ENCODE measurements at regions not wholly inside any gene's neighbourhood (a gene's known extent, or its start where the extent isn't known, plus 50 kb on each side); places are given as distances from the start of the nearest gene placed in this dataset.

- no peaks in the 10 kb centered on the region for H3K9me3 ChIP-seq
- no peaks in the 10 kb centered on the region for H3K36me3 ChIP-seq
- no peaks in the 10 kb centered on the region for H3K27me3 ChIP-seq
- H3K4me3 ChIP-seq (ENCODE audit: low read depth, low read length), result no peak overlapping the region
- H3K4me1 ChIP-seq, result no peaks in the 10 kb centered on the region
- no peak for DNase-seq
- no peak for TF ChIP-seq CTCF (IDR thresholded peaks at IDR 0.05; ENCODE audit: low read depth, low read length)
Observed at GRCh38 chr15:77795446-77795845, 162.7 kb upstream of the LINGO1 start.

- Histone ChIP-seq H3K36me3 (no peaks in the 10 kb centered on the region), H3K4me1 (no peaks in the 10 kb centered on the region), H3K9me3 (no peaks in the 10 kb centered on the region), H3K4me3 (ENCODE audit: low read depth, low read length) (no peak overlapping the region), H3K27me3 (no peaks in the 10 kb centered on the region)
- no peak for DNase-seq
- no peak for TF ChIP-seq CTCF (IDR thresholded peaks at IDR 0.05; ENCODE audit: low read depth, low read length)
Observed at GRCh38 chr15:77791941-77792340, 159.2 kb upstream of the LINGO1 start.

- Histone ChIP-seq H3K27me3 (no peaks in the 10 kb centered on the region), H3K9me3 (no peaks in the 10 kb centered on the region), H3K4me3 (ENCODE audit: low read depth, low read length) (no peak overlapping the region), H3K4me1 (no peaks in the 10 kb centered on the region), H3K36me3 (no peaks in the 10 kb centered on the region)
- TF ChIP-seq CTCF (IDR thresholded peaks at IDR 0.05; ENCODE audit: low read depth, low read length), result no peak
- no peak for DNase-seq
Observed at GRCh38 chr15:77790481-77790880, 157.8 kb upstream of the LINGO1 start.

DNA sequence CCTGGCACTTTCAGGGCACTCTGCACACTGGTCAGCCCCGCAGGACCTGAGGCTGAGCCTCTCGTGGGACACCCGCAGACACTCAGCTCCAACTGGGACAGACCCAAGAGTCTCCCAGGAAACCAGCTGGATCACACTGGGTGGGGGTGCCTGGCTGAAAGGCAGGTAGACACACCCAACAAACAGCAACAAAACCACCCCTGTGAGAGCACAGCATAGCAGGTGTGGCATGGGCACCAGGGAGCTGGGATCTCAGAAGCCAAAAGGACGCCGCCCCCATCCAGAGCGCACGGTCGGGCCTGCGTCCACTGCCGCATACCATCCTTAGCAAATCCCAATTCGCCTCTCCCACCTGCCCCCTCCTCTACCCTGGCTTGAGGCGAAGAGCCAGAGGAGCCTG, 154.2 kb upstream of the LINGO1 start:
- Histone ChIP-seq H3K4me3 (ENCODE audit: low read depth, low read length) (no peak overlapping the region), H3K36me3 (no peaks in the 10 kb centered on the region), H3K4me1 (no peaks in the 10 kb centered on the region), H3K27me3 (no peaks in the 10 kb centered on the region), H3K9me3 (no peaks in the 10 kb centered on the region)
- TF ChIP-seq CTCF (IDR thresholded peaks at IDR 0.05; ENCODE audit: low read depth, low read length), result no peak
- DNase-seq, result no peak

DNA sequence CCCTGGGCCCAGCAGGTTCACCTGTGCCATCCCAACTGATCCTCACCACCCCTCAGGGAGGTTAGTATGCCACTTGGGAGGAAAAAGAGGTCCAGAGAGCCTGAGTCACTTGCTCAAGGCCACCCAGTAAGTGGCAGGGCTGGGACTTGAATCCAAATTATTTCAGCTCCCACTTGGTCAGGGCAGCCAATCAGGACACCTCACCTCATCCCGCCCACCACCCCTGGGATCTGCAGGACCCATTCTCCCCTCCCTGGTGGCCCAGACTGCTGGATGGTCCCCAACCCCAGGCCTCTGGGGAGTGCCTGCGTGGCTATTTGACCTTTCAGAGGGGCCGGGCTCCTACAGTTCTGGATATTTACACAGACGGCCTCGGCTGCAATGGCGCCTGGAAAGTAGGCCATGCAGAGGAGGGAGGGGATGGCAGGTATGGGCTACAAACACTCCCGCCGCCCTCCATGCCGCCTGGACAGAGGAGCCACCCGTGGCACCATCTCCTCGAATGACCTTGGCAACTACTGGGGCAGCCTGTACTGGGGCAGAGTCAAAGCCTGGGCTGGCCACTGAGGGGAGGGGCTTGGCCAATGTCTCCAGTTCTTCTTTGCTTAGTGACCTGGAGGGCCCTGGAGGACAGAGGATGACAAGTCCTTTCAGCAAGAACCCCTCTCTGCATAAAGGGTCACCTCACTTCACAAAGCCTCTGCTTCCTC, 153.6 kb upstream of the LINGO1 start:
- Histone ChIP-seq H3K9me3 (no peaks in the 10 kb centered on the region), H3K4me3 (ENCODE audit: low read depth, low read length) (no peak overlapping the region), H3K4me1 (no peaks in the 10 kb centered on the region), H3K27me3 (no peaks in the 10 kb centered on the region), H3K36me3 (no peaks in the 10 kb centered on the region)
- no peak for DNase-seq
- no peak for TF ChIP-seq CTCF (IDR thresholded peaks at IDR 0.05; ENCODE audit: low read depth, low read length)

DNA sequence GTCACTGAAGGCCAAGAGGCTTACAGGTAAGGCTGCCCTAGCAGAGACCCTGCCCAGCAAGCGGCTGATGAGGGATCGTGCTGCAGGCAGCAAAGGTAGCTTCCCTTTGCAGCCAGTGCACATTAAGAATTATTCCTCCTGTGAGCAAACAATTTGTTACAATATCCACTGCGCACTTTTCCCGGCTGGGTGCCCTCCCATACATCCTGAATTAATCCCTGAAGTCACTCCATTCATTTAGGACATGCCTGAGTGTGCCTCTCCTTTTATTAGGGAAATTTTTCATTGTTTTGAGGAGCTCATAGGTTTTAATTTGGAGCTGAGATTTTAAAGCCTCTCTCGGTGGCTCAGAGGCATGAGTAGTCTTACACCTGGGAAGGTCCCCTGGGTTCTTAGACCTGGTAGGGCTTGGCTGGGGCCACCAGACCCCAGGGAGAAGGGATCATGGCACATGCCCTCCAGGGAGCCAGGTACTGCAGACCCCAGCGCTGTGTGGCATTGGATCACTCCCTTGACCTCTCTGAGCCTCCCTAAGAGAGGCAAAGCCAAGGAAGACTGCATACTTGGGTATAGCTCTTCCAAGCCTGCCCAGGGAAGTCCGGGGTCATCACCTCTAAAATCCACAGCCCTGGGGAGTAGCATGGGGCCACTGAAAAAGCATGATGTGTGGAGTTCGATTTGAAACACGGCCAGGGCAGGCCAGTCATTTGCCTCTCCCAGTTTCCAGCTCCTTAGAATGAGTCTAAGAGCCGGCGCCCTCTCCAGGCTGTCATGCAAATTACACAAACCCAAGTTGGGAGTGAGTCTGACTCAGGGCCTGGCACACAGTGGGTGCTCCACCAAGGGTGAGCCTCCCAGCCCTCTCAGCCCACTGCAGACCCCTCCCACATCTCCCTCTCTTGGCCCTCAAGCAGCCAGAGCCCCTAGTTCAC, 151.9 kb upstream of the LINGO1 start:
- TF ChIP-seq CTCF (IDR thresholded peaks at IDR 0.05; ENCODE audit: low read depth, low read length), result peak; percentile 51
- Histone ChIP-seq H3K27me3 (no peaks in the 10 kb centered on the region), H3K4me3 (ENCODE audit: low read depth, low read length) (no peak overlapping the region), H3K9me3 (no peaks in the 10 kb centered on the region), H3K4me1 (no peaks in the 10 kb centered on the region), H3K36me3 (no peaks in the 10 kb centered on the region)
- DNase-seq, result peak; percentile 34

Data from BE2C (cell line).